AG04450 (cell line): ENCODE measurements at regions not wholly inside any gene's neighbourhood (a gene's known extent, or its start where the extent isn't known, plus 50 kb on each side); places are given as distances from the start of the nearest gene placed in this dataset.

ENCODE experiments used
- CTCF ChIA-PET: fragments of 300-600, 350-600 bp; formaldehyde crosslinking; extraction: SDS; loops from one replicate; lab custom pipeline; 2022; ENCODE audit warnings: antibody characterized with exemption, inconsistent platforms; lab: Charles Lee
- POLR2A ChIA-PET: fragments of 350-600 bp; formaldehyde crosslinking; extraction: SDS; loops from one replicate; lab custom pipeline; 2021; ENCODE audit warnings: antibody characterized with exemption, inconsistent platforms; lab: Yijun Ruan, JAX
- DNase-seq: peaks from one replicate; pipeline ENCODE4 v3.0.0-alpha.2; 2011; ENCODE audit warnings: low read depth, low spot score
- H3K27ac ChIP-seq: one replicate; pipeline ENCODE4 v1.5.1; 2012; ENCODE audit warnings: low read depth, low read length, control low read depth
- H3K27me3 ChIP-seq: one replicate; pipeline ENCODE4 v1.6.0; 2012; ENCODE audit warnings: low read length; ENCODE audit not compliant: control insufficient read depth, insufficient read depth
- H3K4me3 ChIP-seq: 2 replicates; pipeline ENCODE4 v1.5.1; 2011; ENCODE audit warnings: mild to moderate bottlenecking, low read depth, low read length, control low read depth
- H3K9me3 ChIP-seq: 2 replicates; pipeline ENCODE4 v1.5.1; 2012; ENCODE audit warnings: low read length; ENCODE audit not compliant: control insufficient read depth, insufficient read depth
- TF ChIP-seq, protein P1 (sequence below): IDR thresholded peaks from 2 replicates; pipeline ENCODE4 v1.5.1; 2011; ENCODE audit warnings: low read depth, low read length, control low read depth, inconsistent platforms

- no peak overlapping the region for H3K4me3 ChIP-seq
These were observed 58.9 kb downstream of the DHRS2 start for GRCh38 chr14:23694949-23695663.

DNA sequence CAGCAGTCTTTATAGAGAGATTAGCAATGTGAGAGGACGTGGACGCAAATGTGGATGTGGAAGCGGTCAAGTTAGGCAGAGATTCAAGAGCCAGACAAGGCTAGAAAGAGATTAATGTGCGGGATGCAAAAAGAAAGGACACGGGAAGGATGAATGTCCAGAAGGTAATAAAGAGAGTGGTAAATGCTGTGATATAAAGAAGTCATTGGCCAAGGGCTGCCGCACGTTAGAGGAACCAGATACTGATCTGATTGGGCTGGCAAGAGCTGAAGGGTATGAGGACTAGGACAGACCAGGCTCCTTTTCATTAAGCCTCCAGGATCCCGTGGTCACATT, 59.5 kb downstream of the DHRS2 start:
- Histone ChIP-seq H3K27ac (no peak overlapping the region), H3K4me3 (no peak overlapping the region), H3K27me3 (peaks cover 17% of the 10 kb centered on the region), H3K9me3 (no peaks in the 10 kb centered on the region; the same call in 1 of the 2 replicates)
- no peak for DNase-seq
- CTCF ChIA-PET = no interaction called here
- POLR2A ChIA-PET = no interaction called here
- TF ChIP-seq, protein P1, sequence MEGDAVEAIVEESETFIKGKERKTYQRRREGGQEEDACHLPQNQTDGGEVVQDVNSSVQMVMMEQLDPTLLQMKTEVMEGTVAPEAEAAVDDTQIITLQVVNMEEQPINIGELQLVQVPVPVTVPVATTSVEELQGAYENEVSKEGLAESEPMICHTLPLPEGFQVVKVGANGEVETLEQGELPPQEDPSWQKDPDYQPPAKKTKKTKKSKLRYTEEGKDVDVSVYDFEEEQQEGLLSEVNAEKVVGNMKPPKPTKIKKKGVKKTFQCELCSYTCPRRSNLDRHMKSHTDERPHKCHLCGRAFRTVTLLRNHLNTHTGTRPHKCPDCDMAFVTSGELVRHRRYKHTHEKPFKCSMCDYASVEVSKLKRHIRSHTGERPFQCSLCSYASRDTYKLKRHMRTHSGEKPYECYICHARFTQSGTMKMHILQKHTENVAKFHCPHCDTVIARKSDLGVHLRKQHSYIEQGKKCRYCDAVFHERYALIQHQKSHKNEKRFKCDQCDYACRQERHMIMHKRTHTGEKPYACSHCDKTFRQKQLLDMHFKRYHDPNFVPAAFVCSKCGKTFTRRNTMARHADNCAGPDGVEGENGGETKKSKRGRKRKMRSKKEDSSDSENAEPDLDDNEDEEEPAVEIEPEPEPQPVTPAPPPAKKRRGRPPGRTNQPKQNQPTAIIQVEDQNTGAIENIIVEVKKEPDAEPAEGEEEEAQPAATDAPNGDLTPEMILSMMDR = no peak

More at GRCh38 chr14:23694949-23695663, 58.9 kb downstream of the DHRS2 start:
- ChIA-PET CTCF (interaction anchor here (0.8 to 1.2 kb wide), 2 partner anchors 63 to 217 kb away, joined by 3 to 5 read pairs; no protein-coding TSS in a partner anchor), POLR2A (no interaction called here)
- TF ChIP-seq, protein P1 = no peak
- Histone ChIP-seq H3K27ac (no peak overlapping the region), H3K9me3 (no peaks in the 10 kb centered on the region; the same call in 1 of the 2 replicates), H3K27me3 (peaks cover 17% of the 10 kb centered on the region)
- no peak for DNase-seq

GRCh38 chr14:23696701-23697239, 60.6 kb downstream of the DHRS2 start:
- Histone ChIP-seq H3K27me3 (peaks cover 17% of the 10 kb centered on the region), H3K9me3 (no peaks in the 10 kb centered on the region; the same call in 1 of the 2 replicates), H3K27ac (no peak overlapping the region), H3K4me3 (no peak overlapping the region)
- DNase-seq = no peak
- TF ChIP-seq, protein P1 = no peak
- ChIA-PET POLR2A (no interaction called here), CTCF (no interaction called here)

GRCh38 chr14:23697680-23698079, 61.5 kb downstream of the DHRS2 start:
- TF ChIP-seq, protein P1 = no peak
- H3K4me3 ChIP-seq = no peak overlapping the region
- ChIA-PET CTCF (no interaction called here), POLR2A (no interaction called here)
- no peaks in the 10 kb centered on the region; the same call in 1 of the 2 replicates for H3K9me3 ChIP-seq
- no peak overlapping the region for H3K27ac ChIP-seq
- H3K27me3 ChIP-seq = peaks cover 17% of the 10 kb centered on the region
- no peak for DNase-seq

- TF ChIP-seq, protein P1 = no peak
- H3K9me3 ChIP-seq = peaks cover 15% of the 10 kb centered on the region
- POLR2A ChIA-PET = no interaction called here
- no peaks in the 10 kb centered on the region for H3K27me3 ChIP-seq
- CTCF ChIA-PET = no interaction called here
- H3K4me3 ChIP-seq = no peak overlapping the region
- no peak for DNase-seq
- H3K27ac ChIP-seq = no peak overlapping the region
These were observed 66.7 kb downstream of the DHRS2 start for GRCh38 chr14:23702656-23703426.
